HEK293 (cell line): ENCODE measurements at regions not wholly inside any gene's neighbourhood (a gene's known extent, or its start where the extent isn't known, plus 50 kb on each side); places are given as distances from the start of the nearest gene placed in this dataset.

Experiments
- CTCF ChIP-seq: fragments of 450-650 bp; formaldehyde crosslinking; IDR thresholded peaks from 2 replicates; pipeline ENCODE4 v1.5.1; 2016; ENCODE audit warnings: missing biosample characterization, missing genetic modification characterization
- HOXA7 ChIP-seq: sonication (generic); formaldehyde crosslinking; IDR thresholded peaks from 2 replicates; pipeline ENCODE4 v1.8.1; 2022; ENCODE audit warnings: missing genetic modification reagents, borderline replicate concordance
- PBX3 ChIP-seq: sonication (generic); formaldehyde crosslinking; IDR thresholded peaks from 2 replicates; pipeline ENCODE4 v1.8.1; 2022; ENCODE audit warnings: mild to moderate bottlenecking, moderate library complexity, missing genetic modification reagents
- RBAK ChIP-seq: fragments of 450-650 bp; formaldehyde crosslinking; IDR thresholded peaks from 2 replicates; pipeline ENCODE4 v1.5.1; 2016; ENCODE audit warnings: missing biosample characterization, missing genetic modification characterization
- REST ChIP-seq: fragments of 450-650 bp; formaldehyde crosslinking; IDR thresholded peaks from 2 replicates; pipeline ENCODE4 v1.5.1; 2016; ENCODE audit warnings: missing biosample characterization, missing genetic modification characterization
- SETDB1 ChIP-seq: IDR thresholded peaks from one replicate; pipeline ENCODE4 v1.6.1; 2017; ENCODE audit warnings: mild to moderate bottlenecking, low read length, moderate library complexity, mixed read lengths; ENCODE audit not compliant: insufficient read length
- YY1 ChIP-seq: fragments of 450-650 bp; formaldehyde crosslinking; IDR thresholded peaks from 2 replicates; pipeline ENCODE4 v1.5.1; 2018; ENCODE audit warnings: missing biosample characterization, missing genetic modification characterization
- ZBTB20 ChIP-seq: fragments of 450-650 bp; formaldehyde crosslinking; IDR thresholded peaks from 2 replicates; pipeline ENCODE4 v1.5.1; 2016; ENCODE audit warnings: missing biosample characterization, missing genetic modification characterization
- ZNF138 ChIP-seq: fragments of 450-650 bp; formaldehyde crosslinking; IDR thresholded peaks from 2 replicates; pipeline ENCODE4 v1.5.1; 2016; ENCODE audit warnings: missing biosample characterization, missing genetic modification characterization, borderline replicate concordance
- ZNF274 ChIP-seq, 2 experiments: fragments of 200-500 bp in 1 of 2; fragments of 450-650 bp in 1 of 2; sonication (Bioruptor generic) in 1 of 2; formaldehyde crosslinking in 1 of 2; IDR thresholded peaks; 2 replicates each; pipeline versions ENCODE4 v1.5.1 to v1.6.1; 2014 to 2016; ENCODE audit warnings: borderline replicate concordance in 1 of 2, inconsistent platforms in 1 of 2, low read length in 1 of 2, missing biosample characterization in 1 of 2, missing genetic modification characterization in 1 of 2
- ZNF639 ChIP-seq: fragments of 450-650 bp; formaldehyde crosslinking; IDR thresholded peaks from 2 replicates; pipeline ENCODE4 v1.5.1; 2016; ENCODE audit warnings: missing biosample characterization, missing genetic modification characterization

- TF ChIP-seq HOXA7 (CRISPR knock-in tag), result no peak
- no peak for TF ChIP-seq CTCF (tag by site-specific recombination)
- TF ChIP-seq ZNF274 (IDR thresholded peaks at IDR 0.05; ENCODE audit: low read length), result no peak
- no peak for TF ChIP-seq ZNF274 (tag by site-specific recombination; IDR thresholded peaks at IDR 0.05; ENCODE audit: borderline replicate concordance)
- TF ChIP-seq PBX3, result no peak
- TF ChIP-seq ZNF138, result no peak
- TF ChIP-seq ZNF639 (tag by site-specific recombination), result no peak
- TF ChIP-seq RBAK, result no peak
- no peak for TF ChIP-seq YY1 (tag by site-specific recombination)
- TF ChIP-seq REST (tag by site-specific recombination), result no peak
- no peak for TF ChIP-seq SETDB1
- no peak for TF ChIP-seq ZBTB20 (tag by site-specific recombination)
These were observed 313.6 kb upstream of the ANO3 start for GRCh38 chr11:26018336-26018735.
